Keratinocyte (primary cell): ENCODE measurements at regions not wholly inside any gene's neighbourhood (a gene's known extent, or its start where the extent isn't known, plus 50 kb on each side); places are given as distances from the start of the nearest gene placed in this dataset.

Experiments used
- DNase-seq: peaks from one replicate; pipeline ENCODE4 v3.0.0-alpha.2; 2011; ENCODE audit warnings: low read depth, missing footprints, low spot score
- FAIRE-seq: peaks from 2 replicates; lab custom pipeline; 2011; peaks lifted over from hg19 to GRCh38; lab: Jason Lieb, UNC
- H2AFZ ChIP-seq: 2 replicates; pipeline ENCODE4 v1.6.0; 2012; ENCODE audit warnings: low read length, control low read depth, inconsistent platforms; ENCODE audit not compliant: control insufficient read depth
- H3K27ac ChIP-seq: 2 replicates; pipeline ENCODE4 v1.5.1; 2011; ENCODE audit warnings: low read length; ENCODE audit not compliant: control insufficient read depth, insufficient read depth
- H3K27me3 ChIP-seq: 3 replicates; pipeline ENCODE4 v1.6.0; 2011; ENCODE audit warnings: low read length; ENCODE audit not compliant: control insufficient read depth, insufficient read depth; ENCODE audit errors: extremely low read depth
- H3K36me3 ChIP-seq, 2 experiments: 2 replicates in 1 of 2; 3 replicates in 1 of 2; pipeline ENCODE4 v1.5.1; 2011; ENCODE audit warnings: low read length in 2 of 2, mild to moderate bottlenecking in 1 of 2; ENCODE audit not compliant: control insufficient read depth in 2 of 2, insufficient read depth in 2 of 2; ENCODE audit errors: extremely low read depth in 1 of 2
- H3K4me1 ChIP-seq: 3 replicates; pipeline ENCODE4 v1.5.1; 2011; ENCODE audit warnings: low read length; ENCODE audit not compliant: control insufficient read depth, insufficient read depth; ENCODE audit errors: extremely low read depth
- H3K4me2 ChIP-seq: 3 replicates; pipeline ENCODE4 v1.6.0; 2011; ENCODE audit warnings: low read depth, low read length; ENCODE audit not compliant: control insufficient read depth, insufficient read depth; ENCODE audit errors: extremely low read depth
- H3K4me3 ChIP-seq, 3 experiments: fragments of 200-600 bp in 1 of 3; sonication (generic) in 1 of 3; 2 replicates in 2 of 3; 3 replicates in 1 of 3; pipeline ENCODE4 v1.5.1; 2011 to 2016; ENCODE audit warnings: low read length in 3 of 3, mild to moderate bottlenecking in 3 of 3, control low read depth in 2 of 3, inconsistent platforms in 1 of 3, low read depth in 1 of 3, mixed read lengths in 1 of 3, mixed run types in 1 of 3, moderate library complexity in 1 of 3; ENCODE audit not compliant: control insufficient read depth in 2 of 3, insufficient read depth in 2 of 3; ENCODE audit errors: extremely low read depth in 1 of 3
- H3K79me2 ChIP-seq: 2 replicates; pipeline ENCODE4 v1.6.0; 2012; ENCODE audit warnings: low read length; ENCODE audit not compliant: control insufficient read depth, insufficient read depth
- H3K9ac ChIP-seq: 3 replicates; pipeline ENCODE4 v1.6.0; 2011; ENCODE audit warnings: low read length; ENCODE audit not compliant: control insufficient read depth, insufficient read depth; ENCODE audit errors: extremely low read depth
- H3K9me1 ChIP-seq: 3 replicates; pipeline ENCODE4 v1.6.0; 2011; ENCODE audit warnings: low read length; ENCODE audit not compliant: control insufficient read depth, insufficient read depth; ENCODE audit errors: extremely low read depth
- H3K9me3 ChIP-seq: 2 replicates; pipeline ENCODE4 v1.5.1; 2012; ENCODE audit warnings: low read depth, low read length; ENCODE audit not compliant: control insufficient read depth
- H4K20me1 ChIP-seq: 3 replicates; pipeline ENCODE4 v1.6.0; 2011; ENCODE audit warnings: low read length; ENCODE audit not compliant: control insufficient read depth, insufficient read depth; ENCODE audit errors: extremely low read depth
- EZH2 ChIP-seq: IDR thresholded peaks from one replicate; pipeline ENCODE4 v1.6.1; 2012; ENCODE audit warnings: inconsistent platforms, mild to moderate bottlenecking, low read length, moderate library complexity
- dilution Hi-C: fragments of 300-500 bp; cut with MboI; formaldehyde crosslinking; loops from one replicate; pipeline ENCODE4 v1.7.0; 2020; ENCODE audit warnings: low sequenced_read_pairs; ENCODE audit not compliant: extremely low pct_ligation_motif_present
- TF ChIP-seq, protein P1 (sequence below), 3 experiments: IDR thresholded peaks in 1 of 3; conservative IDR thresholded peaks in 1 of 3; optimal IDR thresholded peaks in 1 of 3; 2 replicates in 2 of 3; 3 replicates in 1 of 3; pipeline versions ENCODE3 to v1.5.1; 2011; ENCODE audit warnings: low read length in 3 of 3, mild to moderate bottlenecking in 3 of 3, moderate library complexity in 2 of 3, control low read depth in 1 of 3, inconsistent platforms in 1 of 3; ENCODE audit not compliant: insufficient read depth in 2 of 3; ENCODE audit errors: extremely low read depth in 1 of 3

DNA sequence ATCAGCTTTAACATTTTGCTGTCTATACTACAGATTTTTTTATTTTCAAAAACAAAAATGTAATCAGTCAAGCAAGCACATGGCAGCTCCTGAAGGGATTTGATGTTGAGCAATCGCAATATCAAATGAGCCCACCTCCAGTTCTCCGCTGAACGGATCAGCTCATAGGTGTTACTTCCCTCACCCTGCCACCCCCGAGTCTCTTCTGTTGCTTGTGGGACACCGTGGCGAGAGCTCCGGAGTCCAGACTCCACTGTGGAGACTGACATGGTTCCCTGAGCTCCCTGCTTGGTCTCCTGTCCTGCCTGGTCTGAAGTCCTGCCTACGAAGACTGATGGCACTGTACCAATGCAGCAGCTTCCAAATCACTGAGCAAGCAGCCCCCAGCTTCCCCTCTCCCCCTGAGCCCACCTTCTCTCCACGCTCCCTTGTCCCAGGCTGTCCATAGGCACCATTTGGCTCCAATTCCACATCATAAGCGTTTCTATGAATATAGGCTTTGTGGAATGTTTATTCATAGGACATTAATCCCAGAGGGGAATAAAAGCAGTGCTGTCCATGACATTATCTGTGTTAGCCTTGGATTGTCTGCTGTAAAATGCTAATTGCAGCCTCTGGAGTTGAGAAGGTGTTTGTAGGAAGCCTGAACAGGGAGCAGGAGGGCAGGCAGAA is 162.2 kb downstream of the LY86 start:
- H3K27ac ChIP-seq = no peak overlapping the region
- no peak overlapping the region for H3K4me3 ChIP-seq
- no peak for FAIRE-seq
- H3K27me3 ChIP-seq = no peaks in the 10 kb centered on the region
- H3K4me2 ChIP-seq = no peak overlapping the region
- no peaks in the 10 kb centered on the region for H3K9me1 ChIP-seq
- no peak overlapping the region for H2AFZ ChIP-seq
- dilution Hi-C loops = no loop called here
- TF ChIP-seq EZH2 = no peak
- TF ChIP-seq, protein P1, sequence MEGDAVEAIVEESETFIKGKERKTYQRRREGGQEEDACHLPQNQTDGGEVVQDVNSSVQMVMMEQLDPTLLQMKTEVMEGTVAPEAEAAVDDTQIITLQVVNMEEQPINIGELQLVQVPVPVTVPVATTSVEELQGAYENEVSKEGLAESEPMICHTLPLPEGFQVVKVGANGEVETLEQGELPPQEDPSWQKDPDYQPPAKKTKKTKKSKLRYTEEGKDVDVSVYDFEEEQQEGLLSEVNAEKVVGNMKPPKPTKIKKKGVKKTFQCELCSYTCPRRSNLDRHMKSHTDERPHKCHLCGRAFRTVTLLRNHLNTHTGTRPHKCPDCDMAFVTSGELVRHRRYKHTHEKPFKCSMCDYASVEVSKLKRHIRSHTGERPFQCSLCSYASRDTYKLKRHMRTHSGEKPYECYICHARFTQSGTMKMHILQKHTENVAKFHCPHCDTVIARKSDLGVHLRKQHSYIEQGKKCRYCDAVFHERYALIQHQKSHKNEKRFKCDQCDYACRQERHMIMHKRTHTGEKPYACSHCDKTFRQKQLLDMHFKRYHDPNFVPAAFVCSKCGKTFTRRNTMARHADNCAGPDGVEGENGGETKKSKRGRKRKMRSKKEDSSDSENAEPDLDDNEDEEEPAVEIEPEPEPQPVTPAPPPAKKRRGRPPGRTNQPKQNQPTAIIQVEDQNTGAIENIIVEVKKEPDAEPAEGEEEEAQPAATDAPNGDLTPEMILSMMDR (optimal IDR thresholded peaks at IDR 0.05 in 1 of 3, IDR thresholded peaks at IDR 0.05 in 1 of 3, conservative IDR thresholded peaks at IDR 0.05 in 1 of 3; ENCODE audit: extremely low read depth in 1 of 3, insufficient read depth in 2 of 3, low read length in 3 of 3) = no peak
- H3K9ac ChIP-seq = no peak overlapping the region
- no peaks in the 10 kb centered on the region for H4K20me1 ChIP-seq
- no peaks in the 10 kb centered on the region for H3K79me2 ChIP-seq
- H3K4me1 ChIP-seq = peaks cover 12% of the 10 kb centered on the region
- H3K36me3 ChIP-seq = no peaks in the 10 kb centered on the region
- no peak for DNase-seq
- H3K9me3 ChIP-seq = no peaks in the 10 kb centered on the region

DNA sequence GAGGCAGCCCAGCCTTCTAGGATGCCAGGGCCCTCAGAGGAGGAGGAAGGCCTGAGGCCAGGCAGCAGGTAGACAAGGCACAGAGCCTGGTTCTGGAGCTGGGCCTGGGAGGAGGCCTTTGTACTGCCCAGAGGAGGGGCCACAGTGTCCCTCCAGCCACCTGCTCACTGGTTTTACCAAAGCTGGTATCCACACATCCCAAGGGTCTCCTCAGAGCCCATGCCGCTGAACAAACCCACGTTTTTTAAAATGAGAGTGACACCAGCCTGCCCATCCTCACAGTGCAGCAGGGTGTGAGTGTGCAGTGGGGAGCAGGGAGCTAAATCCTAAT is 162.7 kb downstream of the LY86 start:
- no peak overlapping the region for H2AFZ ChIP-seq
- no peaks in the 10 kb centered on the region for H4K20me1 ChIP-seq
- DNase-seq (no peak), FAIRE-seq (no peak)
- H3K36me3 ChIP-seq = no peaks in the 10 kb centered on the region
- no peak overlapping the region for H3K4me3 ChIP-seq
- TF ChIP-seq EZH2 = no peak
- TF ChIP-seq, protein P1 (optimal IDR thresholded peaks at IDR 0.05 in 1 of 3, IDR thresholded peaks at IDR 0.05 in 1 of 3, conservative IDR thresholded peaks at IDR 0.05 in 1 of 3; ENCODE audit: extremely low read depth in 1 of 3, insufficient read depth in 2 of 3, low read length in 3 of 3) = no peak
- H3K9ac ChIP-seq = no peak overlapping the region
- dilution Hi-C loops = no loop called here
- no peaks in the 10 kb centered on the region for H3K9me3 ChIP-seq
- no peak overlapping the region for H3K4me2 ChIP-seq
- H3K4me1 ChIP-seq = peaks cover 12% of the 10 kb centered on the region
- H3K27me3 ChIP-seq = no peaks in the 10 kb centered on the region
- H3K9me1 ChIP-seq = no peaks in the 10 kb centered on the region
- no peak overlapping the region for H3K27ac ChIP-seq
- H3K79me2 ChIP-seq = no peaks in the 10 kb centered on the region
